ENCODE measurements at regions not wholly inside any gene's neighbourhood (a gene's known extent, or its start where the extent isn't known, plus 50 kb on each side); places are given as distances from the start of the nearest gene placed in this dataset.
A peak's percentile ranks its signal among the peaks of the same experiment; 100 is the strongest.

GRCh38 chr11:128326791-128327190 is 260.6 kb downstream of the ETS1 start:
- DNase-seq = no peak

DNA sequence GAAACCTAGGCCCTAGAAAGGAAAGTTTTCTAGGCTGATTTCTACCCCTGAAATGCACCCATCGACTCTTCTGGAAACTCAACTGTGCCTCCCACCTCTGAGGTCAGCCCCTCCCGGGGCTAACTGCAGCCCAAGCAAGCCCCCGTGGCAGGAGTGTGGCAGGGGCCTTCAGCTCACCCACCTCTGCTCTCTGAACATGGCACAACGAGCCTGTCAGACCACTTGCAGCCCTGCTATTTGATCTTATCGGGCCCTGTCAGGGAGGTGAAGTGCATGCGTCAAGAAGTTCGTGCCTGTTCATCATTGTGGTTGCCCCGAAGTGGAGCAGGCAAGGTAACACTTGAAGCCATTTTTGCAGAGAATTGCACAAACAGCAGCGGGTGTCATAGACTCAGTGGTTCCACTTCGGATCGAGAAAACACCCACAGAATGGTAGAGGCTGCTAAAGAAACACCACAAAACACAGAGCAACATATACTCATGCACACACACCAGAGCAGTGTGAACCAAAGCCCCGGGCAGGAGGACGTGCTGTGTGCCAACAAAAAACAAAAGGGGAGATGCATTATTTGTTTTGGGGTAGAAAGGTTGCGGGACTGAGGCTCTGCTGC is 262.7 kb downstream of the ETS1 start:
- DNase-seq = peak; percentile 82

DNA sequence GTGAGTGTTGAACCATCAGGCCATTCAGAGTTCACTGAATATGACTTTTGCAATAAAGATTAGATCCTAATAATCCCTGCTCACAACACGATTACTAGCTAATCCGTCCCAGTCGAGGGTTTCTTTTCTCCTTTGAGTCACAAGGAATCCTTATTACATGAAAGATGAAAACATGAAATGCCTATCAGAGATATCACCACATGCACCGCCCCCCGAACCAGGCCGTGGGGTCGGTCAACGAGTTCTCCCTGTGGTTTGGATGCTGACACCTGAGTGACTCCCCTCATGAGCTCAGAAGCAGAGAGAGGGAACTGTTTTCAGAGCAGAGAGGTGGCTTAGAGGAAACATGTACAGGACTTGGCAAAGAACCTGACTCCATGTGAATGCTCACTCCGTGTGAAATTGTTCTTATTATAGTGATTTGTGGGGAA is 263.3 kb downstream of the ETS1 start:
- peak; percentile 54 for DNase-seq

- DNase-seq = peak; percentile 55
These were observed 264.0 kb downstream of the ETS1 start for GRCh38 chr11:128323381-128323780.

DNA sequence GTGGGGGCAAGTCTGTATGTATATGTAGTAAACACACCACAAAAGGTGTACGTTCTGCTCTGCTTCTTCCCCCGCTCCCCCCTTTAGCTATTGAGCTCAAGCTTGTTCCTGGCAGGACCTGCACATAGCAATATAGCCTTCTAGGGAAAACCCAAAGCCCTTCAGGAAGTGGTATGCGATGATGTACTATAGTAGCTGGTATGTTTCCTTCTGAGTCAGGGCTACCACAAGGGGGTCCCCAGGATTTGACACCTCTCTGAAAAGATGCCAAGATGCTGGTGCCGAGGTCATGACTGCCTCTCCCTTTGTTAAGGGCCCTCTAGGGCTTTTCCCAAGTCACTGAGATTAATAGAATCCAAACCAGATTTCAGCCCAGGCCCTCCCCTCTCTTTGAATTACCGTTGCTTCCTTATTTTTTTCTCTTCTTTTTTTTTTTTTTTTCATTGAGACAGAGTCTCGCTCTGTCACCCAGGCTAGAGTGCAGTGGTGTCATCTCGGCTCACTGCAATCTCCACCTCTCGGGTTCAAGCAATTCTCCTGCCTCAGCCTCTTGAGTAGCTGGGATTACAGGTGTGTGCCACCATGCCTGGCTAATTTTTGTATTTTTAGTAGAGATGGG is 268.4 kb downstream of the ETS1 start:
- peak; percentile 72 for DNase-seq

- no peak for DNase-seq
These were observed 270.7 kb downstream of the ETS1 start for GRCh38 chr11:128316541-128317227.

GRCh38 chr11:128315933-128316332 is 271.4 kb downstream of the ETS1 start:
- DNase-seq = no peak

DNA sequence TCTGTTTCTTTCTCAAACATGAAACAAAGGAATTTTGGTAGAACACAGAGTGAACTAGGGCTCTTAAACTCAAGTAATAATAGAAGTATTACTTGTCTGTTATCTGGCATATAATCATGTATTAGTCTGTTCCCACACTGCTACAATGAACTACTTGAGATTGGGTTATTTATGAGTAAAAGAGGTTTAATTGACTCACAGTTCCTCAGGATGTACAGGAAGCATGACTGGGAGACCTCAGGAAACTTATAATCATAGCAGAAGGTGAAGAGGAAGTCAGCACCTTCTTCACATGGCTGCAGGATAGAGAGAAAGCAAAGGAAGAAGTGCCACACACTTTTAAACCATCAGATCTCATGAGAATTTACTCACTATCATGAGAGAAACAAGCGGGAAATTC is 273.4 kb downstream of the ETS1 start:
- DNase-seq = no peak

DNA sequence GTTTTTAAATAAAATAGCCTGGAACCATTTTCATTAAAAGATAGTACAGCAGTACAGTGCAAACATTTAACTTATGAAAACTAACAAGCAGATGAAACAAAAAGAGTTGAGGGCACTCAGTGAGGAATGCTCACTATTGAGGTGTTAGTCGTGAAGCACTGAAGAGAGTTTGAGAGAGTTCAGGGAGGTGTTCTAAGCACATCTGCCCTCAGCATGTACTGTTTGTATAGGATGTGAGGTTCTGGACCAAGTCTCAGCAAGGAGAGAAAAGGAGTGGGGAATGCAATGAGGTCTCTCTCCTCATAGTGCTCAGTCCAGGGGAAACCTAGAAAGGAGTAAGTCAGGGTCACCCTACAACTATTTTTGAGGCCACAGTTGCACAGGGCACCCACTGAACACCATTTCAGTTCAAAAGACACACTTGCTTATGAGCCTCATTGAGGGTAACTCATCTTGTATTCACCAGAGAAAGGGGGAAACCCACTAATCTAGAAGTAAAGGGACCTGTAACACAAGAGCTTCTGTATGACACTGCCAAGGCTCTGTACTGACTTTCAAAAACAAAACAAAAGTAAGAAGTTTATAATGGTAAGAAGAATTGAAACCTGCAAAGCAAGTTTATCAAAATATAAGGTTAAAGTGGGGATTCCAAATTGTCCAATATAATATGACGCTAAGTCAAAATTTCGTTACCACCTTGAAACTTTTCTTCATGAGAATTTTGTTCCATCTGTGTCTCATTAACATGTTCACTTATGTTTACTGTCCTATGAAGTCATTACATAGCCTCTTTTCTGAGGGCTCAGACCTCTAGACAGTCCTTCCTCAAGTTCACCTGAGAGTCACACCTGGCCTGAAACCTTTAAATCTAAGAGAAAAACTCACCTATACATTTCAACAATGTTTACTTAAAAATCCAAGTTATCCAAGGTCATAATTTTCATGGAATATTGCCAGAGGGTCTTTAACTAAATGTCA is 275.3 kb downstream of the ETS1 start:
- DNase-seq = no peak

- DNase-seq = peak; percentile 45
These were observed 276.5 kb downstream of the ETS1 start for GRCh38 chr11:128310676-128311445.

GRCh38 chr11:128310005-128310404 is 277.4 kb downstream of the ETS1 start:
- no peak for DNase-seq

GRCh38 chr11:128308794-128309193 is 278.6 kb downstream of the ETS1 start:
- no peak for DNase-seq

- DNase-seq = no peak
These were observed 281.8 kb downstream of the ETS1 start for GRCh38 chr11:128305588-128305987.

- DNase-seq = no peak
These were observed 282.5 kb downstream of the ETS1 start for GRCh38 chr11:128304666-128305485.

GRCh38 chr11:128304116-128304515 is 283.2 kb downstream of the ETS1 start:
- no peak for DNase-seq

GRCh38 chr11:128303383-128303782 is 284.0 kb downstream of the ETS1 start:
- no peak for DNase-seq

DNA sequence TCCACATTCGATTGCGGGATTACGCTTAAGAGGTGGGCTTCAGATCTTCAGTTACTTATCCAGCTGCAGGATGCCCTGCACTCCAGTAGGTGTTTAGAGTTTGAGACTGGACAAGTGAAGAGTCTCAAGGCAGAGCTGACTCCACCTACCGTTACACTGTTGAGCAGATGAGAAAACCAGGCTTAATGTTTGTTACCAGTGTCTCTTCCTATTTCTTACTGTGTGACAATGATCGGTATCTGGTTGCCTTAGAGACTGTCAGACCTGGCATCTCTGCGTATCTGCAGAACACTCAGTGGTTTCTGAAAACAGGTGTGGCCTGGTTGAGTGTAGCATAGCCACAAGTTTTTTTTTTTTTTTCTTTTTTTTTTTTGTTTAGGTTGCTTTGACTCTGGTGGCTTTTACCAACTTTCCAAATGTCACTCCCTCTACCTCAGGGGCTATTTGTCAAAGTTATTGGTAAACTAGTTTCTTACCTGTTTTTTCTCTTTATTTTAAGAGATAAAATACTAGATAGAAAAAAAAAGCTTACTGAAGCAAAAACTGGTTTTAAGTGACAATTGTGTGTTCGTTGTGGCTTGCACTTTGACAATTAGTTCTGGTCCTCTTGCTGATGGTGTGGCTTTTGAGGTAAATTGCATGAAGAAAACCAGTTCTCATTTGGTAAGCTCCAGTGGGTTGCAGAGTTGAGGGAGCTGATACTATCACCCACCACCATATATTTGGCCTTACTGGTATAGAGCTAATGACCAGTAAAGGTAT is 284.8 kb downstream of the ETS1 start:
- DNase-seq = peak; percentile 74

DNA sequence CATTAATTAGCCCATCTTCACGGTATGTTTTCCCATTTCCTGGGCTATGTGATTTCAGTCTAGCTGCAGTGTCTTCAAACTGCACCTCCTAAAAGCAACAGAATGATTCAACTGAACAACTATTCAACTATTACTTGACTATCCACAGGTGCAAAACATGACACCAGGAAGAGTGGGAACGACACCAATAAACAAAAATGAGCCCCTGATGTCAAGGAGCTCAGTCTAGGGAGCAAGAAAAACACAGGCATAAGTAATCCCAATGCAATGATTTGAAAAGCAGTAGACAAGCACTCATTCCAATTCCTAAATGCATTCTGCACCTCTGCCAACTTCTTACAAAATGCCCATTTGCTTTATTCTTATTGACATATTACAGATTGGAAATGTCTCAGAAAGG is 285.6 kb downstream of the ETS1 start:
- DNase-seq = no peak

DNA sequence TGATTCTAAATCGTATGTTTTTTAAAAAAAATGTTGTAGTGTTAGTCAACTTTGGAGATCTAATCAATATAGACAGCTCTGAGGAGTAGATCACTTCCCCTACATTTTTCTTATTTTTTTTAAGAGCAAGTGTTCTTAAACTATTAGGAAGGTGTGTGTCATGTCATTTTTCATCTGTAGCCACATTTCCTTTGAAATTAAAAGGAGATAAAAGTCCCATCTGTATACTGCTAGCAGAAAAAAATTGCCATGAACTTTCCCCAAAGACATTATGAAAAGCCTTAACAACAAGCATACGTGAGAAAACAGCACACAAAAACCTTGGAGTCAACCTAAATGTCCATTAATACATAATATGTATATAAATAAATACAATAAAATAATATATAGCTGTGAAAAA is 286.6 kb downstream of the ETS1 start:
- no peak for DNase-seq

DNA sequence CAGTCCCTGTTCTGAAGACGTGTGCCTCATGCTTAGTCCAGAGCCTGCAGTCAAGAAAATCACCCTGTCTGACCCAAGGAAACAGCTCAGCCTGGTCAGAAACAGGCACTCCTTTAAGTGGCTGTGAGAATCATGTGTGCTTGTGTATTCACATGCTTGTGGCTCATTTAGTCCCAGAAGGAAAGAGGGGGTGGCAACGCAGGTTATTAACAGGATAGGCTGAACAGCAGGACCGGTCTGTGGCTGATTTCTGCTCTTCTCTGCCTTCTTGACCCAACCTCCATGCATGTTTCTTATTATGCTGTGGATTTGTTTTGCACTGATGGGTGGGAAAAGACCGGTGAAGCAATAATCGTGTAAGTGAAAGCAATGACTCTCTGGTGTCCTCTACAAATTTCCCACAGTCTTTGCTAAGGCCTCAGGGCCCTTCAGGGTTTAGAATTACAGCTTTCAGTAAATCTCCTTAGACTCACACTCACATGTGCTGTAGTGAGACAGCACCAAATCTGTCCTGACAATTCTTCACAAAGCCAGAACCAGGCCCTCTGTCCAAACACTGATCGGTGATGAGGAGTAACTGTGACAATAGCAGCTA is 288.1 kb downstream of the ETS1 start:
- no peak for DNase-seq

Data from CD4-positive, alpha-beta T cell treated with Interleukin-17A for 4 hours (primary cell).